Heart right ventricle (tissue), 16 donors: ENCODE measurements at regions not wholly inside any gene's neighbourhood (a gene's known extent, or its start where the extent isn't known, plus 50 kb on each side); places are given as distances from the start of the nearest gene placed in this dataset.

ENCODE experiments used
- ATAC-seq, 8 donors: fragments of 200-7000 bp; cut with Tn5 transposase; one replicate each; pipeline ENCODE4 v1.9.1; 2020; ENCODE audit warnings: mild to moderate bottlenecking in 8 of 8, moderate library complexity in 8 of 8, moderate number of reproducible peaks in 1 of 8
- DNase-seq, 2 donors: peaks; one replicate each; pipeline ENCODE4 v3.0.0-alpha.2; 2020
- H3K27ac ChIP-seq, 10 donors: fragments of 200-600 bp; sonication (generic) in 2 of 10; one replicate each; pipeline versions ENCODE4 v1.5.0 to v1.8.0; 2020 to 2022; ENCODE audit warnings: mild to moderate bottlenecking in 3 of 10
- H3K27me3 ChIP-seq, 7 donors: fragments of 200-600 bp; one replicate each; pipeline ENCODE4 v1.8.0; 2021 to 2022; ENCODE audit warnings: mild to moderate bottlenecking in 2 of 7
- H3K36me3 ChIP-seq, 9 donors: fragments of 200-600 bp; sonication (generic) in 1 of 9; one replicate each; pipeline versions ENCODE4 v1.5.0 to v1.8.0; 2020 to 2022; ENCODE audit warnings: mild to moderate bottlenecking in 2 of 9
- H3K4me1 ChIP-seq, 9 donors: fragments of 200-600 bp; sonication (generic) in 1 of 9; one replicate each; pipeline versions ENCODE4 v1.5.0 to v1.8.0; 2020 to 2022; ENCODE audit warnings: mild to moderate bottlenecking in 4 of 9
- H3K4me3 ChIP-seq, 10 donors: fragments of 200-600 bp; sonication (generic) in 2 of 10; one replicate each; pipeline versions ENCODE4 v1.5.0 to v1.8.0; 2020 to 2022; ENCODE audit warnings: mild to moderate bottlenecking in 7 of 10, moderate library complexity in 2 of 10
- H3K9me3 ChIP-seq, 11 donors: fragments of 200-600 bp in 10 of 11; sonication (generic) in 2 of 11; one replicate each; pipeline versions ENCODE4 v1.5.0 to v1.8.0; 2013 to 2022; ENCODE audit warnings: mild to moderate bottlenecking in 2 of 11, control low read depth in 1 of 11, moderate library complexity in 1 of 11
- CTCF ChIP-seq, 9 donors: fragments of 200-600 bp; sonication (generic) in 2 of 9; IDR thresholded peaks; one replicate each; pipeline versions ENCODE4 v1.5.0 to v1.8.0; 2021 to 2022; ENCODE audit warnings: antibody characterized with exemption in 9 of 9, mild to moderate bottlenecking in 5 of 9, moderate library complexity in 1 of 9
- WGBS, 2 donors: extraction: QIAGEN DNeasy Blood & Tissue Kit; methylation state at CpG; one replicate each; pipeline ENCODE4 v1.1.7; 2013; ENCODE audit warnings: inconsistent platforms in 1 of 2; 5-methylcytosine and 5-hydroxymethylcytosine counted together
- intact Hi-C, 10 donors: fragments of 100-400 bp; cut with DNase I; formaldehyde crosslinking; loops; one replicate each; pipeline versions ENCODE4 v1.11.1 to v1.14.2; 2022
- donor health status: Arrhythmogenic right ventricular cardiomyopathy.
- donor health status: ischemic (EF 13 %, LVEDD 7.1; RV severe dilation, severe dysfunction).
- donor health status: healthy with polysubstance abuse.
- donor health status: DM: no; HTN: yes; CAD: no.
- donor health status: DM: no; HTN: no; CAD: no.
- donor health status: ischemic (EF 25% LVEDD 6.9; RV normal size, moderate dysfunction).
- donor health status: ischemic (EF 25% LVEDD 5.7; RV mildly dilated, moderate dysfunction).
- donor health status: healthy.
- donor health status: DM: yes; HTN: yes; CAD: no.
- donor health status: Ischemic cardiomyopathy.
- donor health status: ischemic (EF 35%, LVEDD 5.7; RV mildly dilated, moderate dysfunction).
- donor health status: nonischemic (EF 11% LVEDD 7.7; RV severe dilation, severe dysfunction).
- donor health status: DM: yes; HTN: yes; CAD: no.
- donor health status: PGD.
- donor health status: ischemic (EF 29% LVEDD 5.4; RV normal size, mild dysfunction).
- donor health status: nonischemic (EF 23%, LVEDD 6.1; RV moderate dilation, normal function).

- TF ChIP-seq CTCF (IDR thresholded peaks at IDR 0.05): no peak
Observed at GRCh38 chr13:37942929-37943328, 73.4 kb upstream of the TRPC4 start.

GRCh38 chr13:37934339-37935191 lies 65.0 kb upstream of the TRPC4 start:
- Histone ChIP-seq H3K4me1 (peaks cover 0 to 2% (median 0%) of the 10 kb centered on the region in 9 donors), H3K9me3 (no peaks in the 10 kb centered on the region), H3K27me3 (no peaks in the 10 kb centered on the region), H3K4me3 (peak overlapping the region in 9 of 10 donors; percentile 6 to 50 (median 46)), H3K27ac (peak overlapping the region in 9 of 10 donors; percentile 30 to 84 (median 63)), H3K36me3 (no peaks in the 10 kb centered on the region)
- 38 to 57% methylated on average over 25 of the region's 25 CpGs for WGBS, 2 donors
- DNase-seq: peak in 1 of 2 donors; percentile 17
- intact Hi-C loops: no loop called here
- ATAC-seq: peak; percentile 38 to 91 (median 78)
- no peak for TF ChIP-seq CTCF (IDR thresholded peaks at IDR 0.05)

More at GRCh38 chr13:37942929-37943328, 73.4 kb upstream of the TRPC4 start:
- H3K4me1 ChIP-seq: no peaks in the 10 kb centered on the region
- H3K4me3 ChIP-seq: no peak overlapping the region
- DNase-seq: no peak
- H3K27me3 ChIP-seq: no peaks in the 10 kb centered on the region
- no peaks in the 10 kb centered on the region for H3K9me3 ChIP-seq
- ATAC-seq: no peak
- intact Hi-C loops: no loop called here
- H3K27ac ChIP-seq: no peak overlapping the region
- H3K36me3 ChIP-seq: no peaks in the 10 kb centered on the region

GRCh38 chr13:37929308-37929707 lies 59.7 kb upstream of the TRPC4 start:
- H3K27ac ChIP-seq: peak overlapping the region in 1 of 10 donors; percentile 37
- DNase-seq (no peak), ATAC-seq (peak in 3 of 8 donors; percentile 26 to 57 (median 41))
- H3K9me3 ChIP-seq: no peaks in the 10 kb centered on the region
- H3K27me3 ChIP-seq: no peaks in the 10 kb centered on the region
- peaks cover 0 to 11% (median 0%) of the 10 kb centered on the region in 9 donors for H3K4me1 ChIP-seq
- no peak for TF ChIP-seq CTCF (IDR thresholded peaks at IDR 0.05)
- H3K36me3 ChIP-seq: no peaks in the 10 kb centered on the region
- intact Hi-C loops: no loop called here
- WGBS, 2 donors: 36 to 51% methylated on average over 4 of the region's 4 CpGs
- H3K4me3 ChIP-seq: no peak overlapping the region

GRCh38 chr13:37927561-37927960 lies 58.0 kb upstream of the TRPC4 start:
- no peaks in the 10 kb centered on the region for H3K27me3 ChIP-seq
- no peaks in the 10 kb centered on the region for H3K36me3 ChIP-seq
- H3K4me1 ChIP-seq: peaks cover 0 to 14% (median 0%) of the 10 kb centered on the region in 9 donors
- intact Hi-C loops: no loop called here
- no peak overlapping the region for H3K4me3 ChIP-seq
- ATAC-seq: no peak
- no peak for TF ChIP-seq CTCF (IDR thresholded peaks at IDR 0.05)
- H3K27ac ChIP-seq: peak overlapping the region in 1 of 10 donors; percentile 46
- no peaks in the 10 kb centered on the region for H3K9me3 ChIP-seq
- DNase-seq: no peak
- 63 to 68% methylated on average over 4 of the region's 4 CpGs for WGBS, 2 donors
